HCT116 (cell line): ENCODE measurements at regions not wholly inside any gene's neighbourhood (a gene's known extent, or its start where the extent isn't known, plus 50 kb on each side); places are given as distances from the start of the nearest gene placed in this dataset.

Experiments used
- ATAC-seq: fragments of 200-7000 bp; cut with Tn5 transposase; 2 replicates; pipeline ENCODE4 v1.9.1; 2020; ENCODE audit warnings: mild to moderate bottlenecking, moderate library complexity
- BruUV-seq: library from RNA; stranded (reverse); fragments of 400-500 nt; replicated peaks from 2 replicates; lab custom pipeline; 2021; lab: Mats Ljungman, UMichigan
- CTCF ChIA-PET: fragments of 300-600 bp; sonication (Branson Sonifier 250); formaldehyde crosslinking; loops from one replicate; lab custom pipeline; 2021; ENCODE audit warnings: antibody characterized with exemption; lab: Charles Lee
- POLR2A ChIA-PET: fragments of 300-600, 350-600 bp; sonication (Branson Sonifier 250); formaldehyde crosslinking; loops from one replicate; lab custom pipeline; 2021; ENCODE audit warnings: antibody characterized with exemption; lab: Charles Lee
- RAD21 ChIA-PET, 2 experiments: fragments of 300-600 bp; sonication (Branson Sonifier 250); formaldehyde crosslinking; loops; one replicate each; lab custom pipeline; 2023; ENCODE audit warnings: low total read pairs in 2 of 2; ENCODE audit not compliant: uncharacterized antibody in 2 of 2, unreplicated experiment in 2 of 2, low non-redundant PET in 1 of 2; lab: Charles Lee
- DNase-seq: peaks from one replicate; pipeline ENCODE4 v3.0.0-alpha.2; 2010; ENCODE audit warnings: low read depth, low spot score
- H2AFZ ChIP-seq: fragments of 200-600 bp; shearing (Covaris generic), sonication (generic); 2 replicates; pipeline ENCODE4 v1.6.1; 2017; ENCODE audit warnings: low read depth, mixed run types, mixed read lengths, antibody characterized with exemption, low read length; ENCODE audit not compliant: poor library complexity, severe bottlenecking
- H3K27ac ChIP-seq: 2 replicates; pipeline ENCODE4 v1.5.1; 2012; ENCODE audit warnings: low read depth, low read length
- H3K27me3 ChIP-seq: fragments of 200-600 bp; sonication (generic); 2 replicates; pipeline ENCODE4 v1.6.1; 2016; ENCODE audit warnings: mixed run types, low read length, mixed read lengths; ENCODE audit not compliant: insufficient read depth
- H3K36me3 ChIP-seq, 2 experiments: fragments of 200-500 bp in 1 of 2; fragments of 200-600 bp in 1 of 2; sonication (Bioruptor generic) in 1 of 2; sonication (generic) in 1 of 2; 2 replicates each; pipeline versions ENCODE4 v1.5.1 to v1.6.1; 2014 to 2016; ENCODE audit warnings: low read length in 2 of 2, inconsistent platforms in 1 of 2, mixed read lengths in 1 of 2, mixed run types in 1 of 2; ENCODE audit not compliant: insufficient read depth in 2 of 2, control insufficient read depth in 1 of 2
- H3K4me1 ChIP-seq, 2 experiments: fragments of 200-600 bp in 1 of 2; sonication (generic) in 1 of 2; 2 replicates each; pipeline versions ENCODE4 v1.5.1 to v1.6.1; 2012 to 2017; ENCODE audit warnings: low read length in 2 of 2, inconsistent platforms in 1 of 2, mild to moderate bottlenecking in 1 of 2, mixed read lengths in 1 of 2, mixed run types in 1 of 2, moderate library complexity in 1 of 2; ENCODE audit not compliant: insufficient read depth in 2 of 2, control insufficient read depth in 1 of 2
- H3K4me2 ChIP-seq: fragments of 200-600 bp; sonication (generic); 2 replicates; pipeline ENCODE4 v1.6.1; 2017; ENCODE audit warnings: mixed run types, low read length, mixed read lengths
- H3K4me3 ChIP-seq, 2 experiments: fragments of 200-600 bp in 1 of 2; sonication (generic) in 1 of 2; replicated peaks in 1 of 2; 2 replicates each; pipeline ENCODE4 v1.5.1; 2011 to 2016; ENCODE audit warnings: low read length in 2 of 2, control low read depth in 1 of 2, low read depth in 1 of 2, mild to moderate bottlenecking in 1 of 2, mixed read lengths in 1 of 2, mixed run types in 1 of 2
- H3K79me2 ChIP-seq: fragments of 200-600 bp; sonication (generic); 2 replicates; pipeline ENCODE4 v1.6.1; 2017; ENCODE audit warnings: mild to moderate bottlenecking, mixed run types, low read length, moderate library complexity, mixed read lengths; ENCODE audit not compliant: insufficient read depth
- H3K9ac ChIP-seq: fragments of 200-600 bp; sonication (generic); 2 replicates; pipeline ENCODE4 v1.6.1; 2016; ENCODE audit warnings: low read length, mixed read lengths
- H3K9me2 ChIP-seq: fragments of 200-600 bp; sonication (generic), shearing (Covaris generic); 2 replicates; pipeline ENCODE4 v1.6.1; 2017; ENCODE audit warnings: mixed run types, mild to moderate bottlenecking, moderate library complexity; ENCODE audit not compliant: insufficient read depth
- H3K9me3 ChIP-seq, 2 experiments: fragments of 200-500 bp in 1 of 2; fragments of 200-600 bp in 1 of 2; sonication (Bioruptor generic) in 1 of 2; sonication (generic) in 1 of 2; 2 replicates each; pipeline ENCODE4 v1.6.1; 2014 to 2017; ENCODE audit warnings: low read length in 2 of 2, mixed read lengths in 2 of 2, inconsistent platforms in 1 of 2, low read depth in 1 of 2, mild to moderate bottlenecking in 1 of 2, mixed run types in 1 of 2, moderate library complexity in 1 of 2; ENCODE audit not compliant: control insufficient read depth in 1 of 2, insufficient read depth in 1 of 2
- H4K20me1 ChIP-seq: fragments of 200-600 bp; sonication (generic), shearing (Covaris generic); 2 replicates; pipeline ENCODE4 v1.6.1; 2017; ENCODE audit warnings: mixed run types, mild to moderate bottlenecking, moderate library complexity; ENCODE audit not compliant: insufficient read depth
- CEBPB ChIP-seq: IDR thresholded peaks from 2 replicates; pipeline ENCODE4 v1.6.1; 2012; ENCODE audit warnings: low read depth
- EZH2 ChIP-seq: fragments of 200-600 bp; sonication (generic); IDR thresholded peaks from 2 replicates; pipeline ENCODE4 v1.6.1; 2017; ENCODE audit warnings: antibody characterized with exemption, mixed run types
- EZH2phosphoT487 ChIP-seq: fragments of 200-600 bp; IDR thresholded peaks from 2 replicates; pipeline ENCODE4 v1.6.1; 2018; ENCODE audit warnings: antibody characterized with exemption, borderline replicate concordance
- FOSL1 ChIP-seq: IDR thresholded peaks from 2 replicates; pipeline ENCODE4 v1.6.1; 2012; ENCODE audit warnings: low read depth
- POLR2A ChIP-seq: IDR thresholded peaks from 2 replicates; pipeline ENCODE4 v1.7.0; 2011; ENCODE audit warnings: borderline replicate concordance; ENCODE audit not compliant: insufficient read depth, insufficient read length; ENCODE audit errors: extremely low read depth
- POLR2AphosphoS5 ChIP-seq: IDR thresholded peaks from 2 replicates; pipeline ENCODE4 v1.6.1; 2011; ENCODE audit warnings: mild to moderate bottlenecking, low read depth, low read length, moderate library complexity
- SP1 ChIP-seq: IDR thresholded peaks from 2 replicates; pipeline ENCODE4 v1.6.1; 2012; ENCODE audit warnings: low read depth
- YY1 ChIP-seq: IDR thresholded peaks from 2 replicates; pipeline ENCODE4 v1.6.1; 2011; ENCODE audit warnings: low read length, low read depth, moderate library complexity, mild to moderate bottlenecking; ENCODE audit not compliant: insufficient replicate concordance; ENCODE audit errors: extremely low read depth
- ZFX ChIP-seq: fragments of 450-650 bp; IDR thresholded peaks from 2 replicates; pipeline ENCODE4 v1.6.1; 2017
- ZNF274 ChIP-seq: fragments of 200-500 bp; sonication (Bioruptor generic); IDR thresholded peaks from 2 replicates; pipeline ENCODE4 v1.6.1; 2014; ENCODE audit warnings: mild to moderate bottlenecking, low read depth, low read length, inconsistent platforms
- intact Hi-C: fragments of 100-400 bp; cut with micrococcal nuclease; formaldehyde crosslinking; loops from 2 replicates; pipeline ENCODE4 v1.10.0; 2022
- TF ChIP-seq, protein P1 (sequence below): IDR thresholded peaks from 2 replicates; pipeline ENCODE4 v1.6.1; 2011; ENCODE audit warnings: mild to moderate bottlenecking, low read length, moderate library complexity; ENCODE audit not compliant: insufficient replicate concordance; ENCODE audit errors: extremely low read depth
- TF ChIP-seq, protein P2 (sequence below): IDR thresholded peaks from 2 replicates; pipeline ENCODE4 v1.6.1; 2012

DNA sequence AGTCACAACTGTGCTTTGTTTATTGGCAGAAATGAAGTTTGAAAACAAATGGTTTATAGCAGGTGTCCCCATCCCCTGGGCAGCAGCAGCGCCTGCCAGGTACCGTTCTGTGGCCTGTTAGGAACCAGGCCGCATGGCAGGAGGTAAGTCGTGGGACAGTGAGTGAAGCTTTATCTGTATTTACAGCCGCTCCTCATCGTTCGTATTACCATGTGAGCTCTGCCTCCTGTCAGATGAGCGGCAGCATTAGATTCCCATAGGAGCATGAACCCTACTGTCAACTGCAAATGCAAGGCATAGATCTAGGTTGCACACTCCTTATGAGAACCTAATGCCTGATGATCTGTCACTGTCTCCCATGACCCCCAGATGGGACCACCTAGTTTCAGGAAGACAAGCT lies 63.4 kb upstream of the SOD1 start:
- CTCF ChIA-PET, result interaction anchor here (0.8 kb wide), 1 partner anchor 15 kb away, joined by 3 read pairs; no protein-coding TSS in a partner anchor
- BruUV-seq, result no TSS peak
- intact Hi-C loops, result no loop called here
- RAD21 ChIA-PET, result no interaction called here
- H3K36me3 ChIP-seq, result no peaks in the 10 kb centered on the region
- TF ChIP-seq, protein P1, sequence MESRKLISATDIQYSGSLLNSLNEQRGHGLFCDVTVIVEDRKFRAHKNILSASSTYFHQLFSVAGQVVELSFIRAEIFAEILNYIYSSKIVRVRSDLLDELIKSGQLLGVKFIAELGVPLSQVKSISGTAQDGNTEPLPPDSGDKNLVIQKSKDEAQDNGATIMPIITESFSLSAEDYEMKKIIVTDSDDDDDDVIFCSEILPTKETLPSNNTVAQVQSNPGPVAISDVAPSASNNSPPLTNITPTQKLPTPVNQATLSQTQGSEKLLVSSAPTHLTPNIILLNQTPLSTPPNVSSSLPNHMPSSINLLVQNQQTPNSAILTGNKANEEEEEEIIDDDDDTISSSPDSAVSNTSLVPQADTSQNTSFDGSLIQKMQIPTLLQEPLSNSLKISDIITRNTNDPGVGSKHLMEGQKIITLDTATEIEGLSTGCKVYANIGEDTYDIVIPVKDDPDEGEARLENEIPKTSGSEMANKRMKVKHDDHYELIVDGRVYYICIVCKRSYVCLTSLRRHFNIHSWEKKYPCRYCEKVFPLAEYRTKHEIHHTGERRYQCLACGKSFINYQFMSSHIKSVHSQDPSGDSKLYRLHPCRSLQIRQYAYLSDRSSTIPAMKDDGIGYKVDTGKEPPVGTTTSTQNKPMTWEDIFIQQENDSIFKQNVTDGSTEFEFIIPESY, result no peak
- no peak for TF ChIP-seq FOSL1
- no peak for TF ChIP-seq ZFX
- no peak for TF ChIP-seq EZH2phosphoT487
- no peak for TF ChIP-seq EZH2
- no peak for TF ChIP-seq SP1
- TF ChIP-seq, protein P2, sequence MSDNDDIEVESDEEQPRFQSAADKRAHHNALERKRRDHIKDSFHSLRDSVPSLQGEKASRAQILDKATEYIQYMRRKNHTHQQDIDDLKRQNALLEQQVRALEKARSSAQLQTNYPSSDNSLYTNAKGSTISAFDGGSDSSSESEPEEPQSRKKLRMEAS, result no peak
- no peak for TF ChIP-seq POLR2AphosphoS5
- no peak for TF ChIP-seq ZNF274
- TF ChIP-seq POLR2A, result no peak
- no peak for TF ChIP-seq CEBPB
- TF ChIP-seq YY1, result no peak
- no peak overlapping the region for H3K9ac ChIP-seq
- H3K9me3 ChIP-seq, result no peaks in the 10 kb centered on the region
- no peak overlapping the region for H3K4me2 ChIP-seq
- H3K27ac ChIP-seq, result no peak overlapping the region
- H3K79me2 ChIP-seq, result no peaks in the 10 kb centered on the region
- H3K27me3 ChIP-seq, result no peaks in the 10 kb centered on the region
- H3K4me1 ChIP-seq, result no peaks in the 10 kb centered on the region
- no peak overlapping the region for H2AFZ ChIP-seq
- no peaks in the 10 kb centered on the region for H4K20me1 ChIP-seq
- POLR2A ChIA-PET, result no interaction called here
- no peak for DNase-seq
- no peak for ATAC-seq
- H3K9me2 ChIP-seq, result no peaks in the 10 kb centered on the region
- no peak overlapping the region for H3K4me3 ChIP-seq
